HG03159 (cell line): ENCODE measurements at regions not wholly inside any gene's neighbourhood (a gene's known extent, or its start where the extent isn't known, plus 50 kb on each side); places are given as distances from the start of the nearest gene placed in this dataset.
A peak's percentile ranks its signal among the peaks of the same experiment; 100 is the strongest.
"Not testable (repeated sequence)": the region's sequence is repeated elsewhere in the genome, so short reads cannot be mapped to it uniquely, and the experiment has no call there.

ENCODE experiments used
- ATAC-seq: cut with Tn5 transposase; IDR thresholded peaks from one replicate; pipeline ENCODE4 v1.9.1; 2021; ENCODE audit warnings: mild to moderate bottlenecking, moderate library complexity; ENCODE audit not compliant: unreplicated experiment

- no peak for ATAC-seq
Observed at GRCh38 chr10:53107711-53108110, 335.1 kb upstream of the MBL2 start.

GRCh38 chr10:53102424-53102823 is 329.8 kb upstream of the MBL2 start:
- ATAC-seq: no peak

GRCh38 chr10:53093878-53094277 is 321.3 kb upstream of the MBL2 start:
- ATAC-seq: no peak

GRCh38 chr10:53091574-53091973 is 319.0 kb upstream of the MBL2 start:
- ATAC-seq: no peak

GRCh38 chr10:53088961-53089360 is 316.4 kb upstream of the MBL2 start:
- no peak for ATAC-seq

- ATAC-seq: no peak
Observed at GRCh38 chr10:53079283-53079682, 306.7 kb upstream of the MBL2 start.

- ATAC-seq: no peak
Observed at GRCh38 chr10:53076948-53077347, 304.4 kb upstream of the MBL2 start.

- no peak for ATAC-seq
Observed at GRCh38 chr10:53075469-53075868, 302.9 kb upstream of the MBL2 start.

GRCh38 chr10:53072144-53072543 is 299.6 kb upstream of the MBL2 start:
- ATAC-seq: no peak

GRCh38 chr10:53071505-53072125 is 299.0 kb upstream of the MBL2 start:
- no peak for ATAC-seq

- no peak for ATAC-seq
Observed at GRCh38 chr10:53069013-53069412, 296.4 kb upstream of the MBL2 start.

- ATAC-seq: no peak
Observed at GRCh38 chr10:53064614-53065013, 292.0 kb upstream of the MBL2 start.

- no peak for ATAC-seq
Observed at GRCh38 chr10:53063805-53064204, 291.2 kb upstream of the MBL2 start.

- no peak for ATAC-seq
Observed at GRCh38 chr10:53052521-53053164, 280.1 kb upstream of the MBL2 start.

- ATAC-seq: no peak
Observed at GRCh38 chr10:53045315-53045714, 272.7 kb upstream of the MBL2 start.

GRCh38 chr10:53035823-53036222 is 263.2 kb upstream of the MBL2 start:
- not testable (repeated sequence) for ATAC-seq

- no peak for ATAC-seq
Observed at GRCh38 chr10:53033396-53033795, 260.8 kb upstream of the MBL2 start.

- ATAC-seq: peak; percentile 62
Observed at GRCh38 chr10:53029872-53030849, 257.6 kb upstream of the MBL2 start.

- no peak for ATAC-seq
Observed at GRCh38 chr10:53029449-53029848, 256.9 kb upstream of the MBL2 start.

GRCh38 chr10:53025765-53026164 is 253.2 kb upstream of the MBL2 start:
- not testable (repeated sequence) for ATAC-seq

GRCh38 chr10:53025172-53025711 is 252.7 kb upstream of the MBL2 start:
- peak; percentile 53 for ATAC-seq
